ENCODE measurements at regions not wholly inside any gene's neighbourhood (a gene's known extent, or its start where the extent isn't known, plus 50 kb on each side); places are given as distances from the start of the nearest gene placed in this dataset.

DNA sequence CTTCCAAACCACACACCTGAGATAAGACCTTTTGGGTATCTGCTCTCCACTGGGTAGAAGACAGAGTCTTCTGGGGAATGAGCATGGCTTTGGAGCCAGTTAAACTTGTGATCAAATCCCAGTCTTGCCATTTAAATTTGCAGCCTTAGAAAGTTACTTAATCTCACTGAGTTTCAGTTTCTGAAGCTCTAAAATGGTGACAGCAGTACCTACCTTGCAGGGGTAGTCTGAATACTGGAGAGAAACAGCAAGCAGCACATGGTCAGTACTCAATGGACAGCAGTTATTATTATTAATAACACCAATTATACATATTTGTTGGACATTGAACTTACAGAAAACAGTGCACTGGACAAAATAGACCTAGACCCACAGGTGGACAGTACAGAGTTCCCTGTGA lies 260.9 kb downstream of the MAN2A1 start:
- TF ChIP-seq, protein P1, sequence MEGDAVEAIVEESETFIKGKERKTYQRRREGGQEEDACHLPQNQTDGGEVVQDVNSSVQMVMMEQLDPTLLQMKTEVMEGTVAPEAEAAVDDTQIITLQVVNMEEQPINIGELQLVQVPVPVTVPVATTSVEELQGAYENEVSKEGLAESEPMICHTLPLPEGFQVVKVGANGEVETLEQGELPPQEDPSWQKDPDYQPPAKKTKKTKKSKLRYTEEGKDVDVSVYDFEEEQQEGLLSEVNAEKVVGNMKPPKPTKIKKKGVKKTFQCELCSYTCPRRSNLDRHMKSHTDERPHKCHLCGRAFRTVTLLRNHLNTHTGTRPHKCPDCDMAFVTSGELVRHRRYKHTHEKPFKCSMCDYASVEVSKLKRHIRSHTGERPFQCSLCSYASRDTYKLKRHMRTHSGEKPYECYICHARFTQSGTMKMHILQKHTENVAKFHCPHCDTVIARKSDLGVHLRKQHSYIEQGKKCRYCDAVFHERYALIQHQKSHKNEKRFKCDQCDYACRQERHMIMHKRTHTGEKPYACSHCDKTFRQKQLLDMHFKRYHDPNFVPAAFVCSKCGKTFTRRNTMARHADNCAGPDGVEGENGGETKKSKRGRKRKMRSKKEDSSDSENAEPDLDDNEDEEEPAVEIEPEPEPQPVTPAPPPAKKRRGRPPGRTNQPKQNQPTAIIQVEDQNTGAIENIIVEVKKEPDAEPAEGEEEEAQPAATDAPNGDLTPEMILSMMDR (IDR thresholded peaks at IDR 0.05) = no peak
- no peak for TF ChIP-seq POLR2A (IDR thresholded peaks at IDR 0.05)
